HG03354 (cell line): ENCODE measurements at regions not wholly inside any gene's neighbourhood (a gene's known extent, or its start where the extent isn't known, plus 50 kb on each side); places are given as distances from the start of the nearest gene placed in this dataset.
"Not testable (repeated sequence)": the region's sequence is repeated elsewhere in the genome, so short reads cannot be mapped to it uniquely, and the experiment has no call there.

Experiments used
- ATAC-seq: cut with Tn5 transposase; IDR thresholded peaks from one replicate; pipeline ENCODE4 v1.9.1; 2021; ENCODE audit warnings: mild to moderate bottlenecking; ENCODE audit not compliant: unreplicated experiment, poor library complexity, severe bottlenecking

- not testable (repeated sequence) for ATAC-seq
Measured at GRCh38 chr7:65792726-65793125, 80.1 kb upstream of the VKORC1L1 start.

GRCh38 chr7:65794671-65795391, 78.0 kb upstream of the VKORC1L1 start:
- ATAC-seq, result not testable (repeated sequence)

- ATAC-seq, result not testable (repeated sequence)
Measured at GRCh38 chr7:65795392-65795716, 77.5 kb upstream of the VKORC1L1 start.

GRCh38 chr7:65796205-65796604, 76.7 kb upstream of the VKORC1L1 start:
- ATAC-seq, result no peak

- not testable (repeated sequence) for ATAC-seq
Measured at GRCh38 chr7:65797086-65797485, 75.8 kb upstream of the VKORC1L1 start.

- not testable (repeated sequence) for ATAC-seq
Measured at GRCh38 chr7:65797566-65797965, 75.3 kb upstream of the VKORC1L1 start.

GRCh38 chr7:65798111-65799075, 74.5 kb upstream of the VKORC1L1 start:
- peak; percentile 98 for ATAC-seq

GRCh38 chr7:65800191-65800590, 72.7 kb upstream of the VKORC1L1 start:
- ATAC-seq, result not testable (repeated sequence)

- ATAC-seq, result no peak
Measured at GRCh38 chr7:65800890-65801341, 72.0 kb upstream of the VKORC1L1 start.

- ATAC-seq, result no peak
Measured at GRCh38 chr7:65804887-65805286, 68.0 kb upstream of the VKORC1L1 start.

GRCh38 chr7:65807067-65807466, 65.8 kb upstream of the VKORC1L1 start:
- ATAC-seq, result not testable (repeated sequence)

- ATAC-seq, result peak; percentile 89
Measured at GRCh38 chr7:65809259-65809981, 63.5 kb upstream of the VKORC1L1 start.

- ATAC-seq, result peak; percentile 59
Measured at GRCh38 chr7:65809982-65810288, 62.9 kb upstream of the VKORC1L1 start.

- no peak for ATAC-seq
Measured at GRCh38 chr7:65812281-65812680, 60.6 kb upstream of the VKORC1L1 start.

- not testable (repeated sequence) for ATAC-seq
Measured at GRCh38 chr7:65814556-65815167, 58.2 kb upstream of the VKORC1L1 start.

GRCh38 chr7:65820287-65820950, 52.5 kb upstream of the VKORC1L1 start:
- ATAC-seq, result no peak
